ENCODE measurements at regions not wholly inside any gene's neighbourhood (a gene's known extent, or its start where the extent isn't known, plus 50 kb on each side); places are given as distances from the start of the nearest gene placed in this dataset.

GRCh38 chr1:234716908-234717375, 107.0 kb upstream of the IRF2BP2 start:
- no peaks in the 10 kb centered on the region for H3K27me3 ChIP-seq (ENCODE audit: insufficient read depth, poor library complexity, severe bottlenecking)
- no peak overlapping the region for H3K27ac ChIP-seq (replicated peaks)
- no peak overlapping the region for H3K4me3 ChIP-seq (replicated peaks; ENCODE audit: insufficient read depth, low read length)
- TF ChIP-seq GABPA (IDR thresholded peaks at IDR 0.05; ENCODE audit: low read depth) (no peak), REST (IDR thresholded peaks at IDR 0.05; ENCODE audit: insufficient replicate concordance, low read depth) (no peak), POLR2AphosphoS5 (IDR thresholded peaks at IDR 0.05; ENCODE audit: low read depth) (no peak), CTCF (IDR thresholded peaks at IDR 0.05; ENCODE audit: insufficient read depth, low read length) (no peak)
- no peak for DNase-seq (ENCODE audit: low read depth in 1 of 2, low spot score in 1 of 2)

DNA sequence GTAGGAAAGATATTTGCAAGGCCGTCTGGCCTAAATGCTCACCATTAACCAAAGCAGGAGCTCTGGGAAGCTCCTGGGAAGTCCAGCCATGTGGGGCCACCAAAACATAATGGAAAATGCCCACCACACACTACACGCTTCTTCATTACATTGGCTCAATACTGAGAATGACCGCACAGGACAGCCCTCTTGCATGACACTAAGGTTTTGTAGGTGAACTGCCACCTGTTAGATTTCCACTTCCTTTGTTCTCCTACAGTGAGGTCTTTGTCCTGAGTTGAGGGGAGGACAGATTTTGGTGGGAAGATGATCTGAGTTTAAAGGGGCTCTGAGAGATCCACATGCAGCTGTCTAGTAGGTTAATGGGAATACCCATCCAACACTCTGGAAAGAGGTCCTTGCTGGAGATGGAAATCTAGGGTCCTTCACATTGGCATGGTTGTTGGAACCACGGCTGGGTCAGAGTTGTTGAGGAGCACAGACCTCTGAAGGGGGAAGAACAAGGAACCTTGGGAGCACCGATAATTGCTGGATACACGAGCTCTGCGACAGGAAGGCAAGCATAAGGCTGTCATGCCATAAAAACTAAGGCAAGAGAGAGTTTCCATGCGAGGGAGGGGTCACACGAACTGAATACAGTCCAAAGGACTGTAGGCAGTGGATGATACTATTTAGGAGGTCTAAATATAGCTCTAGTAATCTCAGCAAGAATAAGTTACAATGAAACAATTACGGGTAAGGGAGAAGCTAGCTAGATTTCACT, 105.5 kb upstream of the IRF2BP2 start:
- DNase-seq (ENCODE audit: low read depth in 1 of 2, low spot score in 1 of 2) = no peak
- Histone ChIP-seq H3K27ac (replicated peaks) (no peak overlapping the region), H3K27me3 (ENCODE audit: insufficient read depth, poor library complexity, severe bottlenecking) (no peaks in the 10 kb centered on the region), H3K4me3 (replicated peaks; ENCODE audit: insufficient read depth, low read length) (no peak overlapping the region)
- TF ChIP-seq SPI1 (IDR thresholded peaks at IDR 0.05; ENCODE audit: borderline replicate concordance, low read depth) (no peak), REST (IDR thresholded peaks at IDR 0.05; ENCODE audit: insufficient replicate concordance, low read depth) (no peak), GABPA (IDR thresholded peaks at IDR 0.05; ENCODE audit: low read depth) (no peak), POLR2AphosphoS5 (IDR thresholded peaks at IDR 0.05; ENCODE audit: low read depth) (no peak), CTCF (IDR thresholded peaks at IDR 0.05; ENCODE audit: insufficient read depth, low read length) (no peak)

DNA sequence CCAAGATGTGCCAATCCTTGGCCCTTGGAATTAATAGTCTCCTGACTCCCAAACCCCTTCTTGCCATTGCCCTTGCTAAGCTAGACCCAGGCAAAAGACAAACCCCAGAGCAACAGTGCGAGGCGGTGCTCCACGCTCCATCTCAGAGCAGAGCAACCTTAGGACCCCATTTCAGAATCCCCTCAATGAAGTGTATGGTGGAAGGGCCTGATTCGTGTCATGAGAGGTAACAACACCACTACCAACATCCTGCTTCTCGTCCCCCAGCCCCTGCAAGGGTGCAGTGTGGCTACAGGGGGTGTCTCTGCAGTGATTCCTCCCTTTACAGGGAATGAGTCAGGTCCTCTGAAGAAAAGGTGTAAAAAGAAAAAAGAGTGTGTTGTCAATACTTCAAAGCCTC, 103.9 kb upstream of the IRF2BP2 start:
- no peaks in the 10 kb centered on the region for H3K27me3 ChIP-seq (ENCODE audit: insufficient read depth, poor library complexity, severe bottlenecking)
- TF ChIP-seq SPI1 (IDR thresholded peaks at IDR 0.05; ENCODE audit: borderline replicate concordance, low read depth) (no peak), CTCF (IDR thresholded peaks at IDR 0.05; ENCODE audit: insufficient read depth, low read length) (no peak), REST (IDR thresholded peaks at IDR 0.05; ENCODE audit: insufficient replicate concordance, low read depth) (no peak), POLR2AphosphoS5 (IDR thresholded peaks at IDR 0.05; ENCODE audit: low read depth) (no peak), GABPA (IDR thresholded peaks at IDR 0.05; ENCODE audit: low read depth) (no peak)

More for the DNA sequence above, 103.9 kb upstream of the IRF2BP2 start:
- no peak overlapping the region for H3K27ac ChIP-seq (replicated peaks)
- H3K4me3 ChIP-seq (replicated peaks; ENCODE audit: insufficient read depth, low read length) = no peak overlapping the region
- DNase-seq (ENCODE audit: low read depth in 1 of 2, low spot score in 1 of 2) = no peak

All from HL-60 (cell line).